ENCODE measurements at regions not wholly inside any gene's neighbourhood (a gene's known extent, or its start where the extent isn't known, plus 50 kb on each side); places are given as distances from the start of the nearest gene placed in this dataset.

DNA sequence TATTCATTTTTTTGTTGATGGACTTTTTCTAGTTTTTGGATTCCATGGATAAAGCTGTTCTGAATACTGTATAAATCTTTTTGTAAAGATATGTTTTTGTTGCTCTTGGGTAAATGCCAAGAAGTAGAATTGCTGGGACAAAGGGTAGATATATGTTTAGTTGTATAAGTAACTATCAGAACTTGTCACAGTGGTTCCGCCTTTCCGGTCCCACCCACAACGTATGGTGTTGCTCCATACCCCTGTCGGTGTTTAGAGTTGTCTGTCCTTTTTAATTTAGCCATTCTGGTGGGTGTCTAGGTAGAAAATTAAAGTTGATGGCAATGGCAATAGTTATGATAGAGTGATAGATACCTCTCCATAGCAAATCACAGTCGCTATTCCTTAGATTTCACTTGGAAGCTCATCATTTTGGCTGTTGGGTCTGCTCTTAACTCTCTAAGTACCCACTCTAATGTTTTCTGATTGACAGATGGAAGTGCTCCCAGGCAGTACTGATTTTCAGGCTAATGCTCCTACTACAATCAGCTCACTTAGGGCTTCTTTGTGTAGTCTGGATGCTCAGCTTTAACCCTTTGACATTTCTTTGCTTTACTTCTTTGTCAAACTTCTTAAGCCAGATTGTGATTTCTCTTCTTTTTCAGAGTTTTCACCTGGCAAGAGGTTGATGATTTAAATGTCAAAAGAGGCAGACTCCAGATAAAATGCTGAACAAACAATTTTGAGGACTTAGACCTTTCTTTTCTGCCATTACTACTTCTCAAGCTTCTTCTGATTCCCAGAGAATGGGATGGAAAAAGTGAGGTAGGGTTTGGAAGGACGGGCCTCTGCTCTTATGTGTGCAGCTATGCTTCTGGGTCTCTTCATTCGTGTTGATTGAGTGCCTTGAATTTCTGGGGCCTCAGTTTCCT, 156.4 kb downstream of the AQP4 start:
- no peak overlapping the region for H3K27ac ChIP-seq (ENCODE audit: low read depth, low read length)
- WGBS, 3 donors: 64 to 83% (median 74%) methylated on average over 7 of the region's 7 CpGs

DNA sequence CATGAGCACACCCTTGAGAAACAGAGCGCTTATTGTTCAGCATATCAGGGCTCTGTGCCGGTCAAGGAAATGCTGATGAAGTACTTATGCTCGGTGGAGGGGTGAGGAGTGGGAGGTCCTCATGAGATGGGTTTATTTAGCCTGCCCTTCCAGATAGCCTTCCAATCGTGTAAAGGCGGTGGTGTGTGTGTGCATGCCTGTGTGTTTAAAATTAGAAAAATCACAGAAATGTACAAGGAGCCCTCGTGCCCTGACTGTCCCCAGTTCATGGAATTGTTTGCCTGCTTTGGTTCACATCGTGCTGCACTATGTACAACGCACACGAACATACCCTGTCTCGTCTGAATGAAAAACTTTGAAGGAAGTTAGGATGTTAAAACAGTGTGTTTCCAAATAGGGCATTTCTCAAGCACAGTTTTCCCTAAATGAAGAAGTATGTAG, 158.6 kb downstream of the AQP4 start:
- H3K27ac ChIP-seq (ENCODE audit: low read depth, low read length): no peak overlapping the region
- 25 to 33% (median 29%) methylated on average over 10 of the region's 10 CpGs for WGBS, 3 donors

DNA sequence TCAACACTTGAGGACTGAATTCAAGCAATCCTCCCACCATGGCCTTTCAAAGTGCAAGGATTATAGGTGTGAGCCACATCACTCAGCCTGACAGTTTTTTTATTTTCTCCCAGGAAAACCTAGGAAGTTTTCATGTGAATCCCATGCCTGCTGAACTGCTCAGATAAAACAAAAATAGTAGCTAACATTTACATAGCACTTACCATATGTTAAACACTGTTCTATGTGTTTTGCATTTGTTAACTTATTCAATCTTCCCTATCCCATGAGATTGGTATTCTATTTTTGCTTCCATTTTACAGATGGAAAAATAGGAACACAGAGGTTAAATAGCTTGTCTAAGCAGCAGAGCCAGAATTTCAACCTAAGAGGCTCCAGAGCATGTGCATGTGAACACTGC, 157.4 kb upstream of the KCTD1 start:
- H3K27ac ChIP-seq (ENCODE audit: low read depth, low read length): no peak overlapping the region

DNA sequence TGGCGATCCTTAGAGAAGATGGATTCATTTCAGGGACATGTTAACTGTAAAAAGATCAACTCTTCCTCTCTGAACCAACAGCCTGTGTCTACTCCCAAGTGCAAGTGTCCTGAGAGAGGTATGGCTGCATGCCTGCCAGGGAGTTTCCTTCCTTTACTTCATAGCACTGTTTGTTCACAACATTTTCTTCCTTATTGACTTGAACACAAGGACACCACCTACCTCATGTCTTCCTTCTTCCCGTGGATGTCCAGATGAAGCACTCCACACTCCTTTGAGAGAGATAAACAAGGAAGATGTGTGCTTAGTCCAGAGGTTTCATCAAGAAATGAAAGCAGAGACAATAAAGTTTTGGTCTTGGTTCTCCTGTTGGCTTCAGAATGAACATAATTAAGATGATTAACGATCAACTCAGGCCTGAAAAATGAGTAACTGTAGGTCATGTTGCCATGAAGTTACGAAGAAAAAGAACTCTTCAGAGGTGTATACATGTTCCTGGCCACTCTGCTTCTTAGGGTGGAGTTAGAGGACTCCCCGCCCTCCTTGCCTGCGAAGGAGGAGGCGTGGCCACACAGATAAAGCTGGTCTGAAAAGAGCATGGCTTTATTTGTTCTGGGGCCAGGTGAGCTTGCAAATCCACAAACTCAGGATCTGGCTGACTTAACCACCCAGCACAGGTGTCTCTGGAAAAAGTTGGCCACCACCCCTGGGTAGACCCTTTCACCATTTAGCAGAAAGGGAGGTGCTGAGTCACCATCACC, 155.0 kb upstream of the KCTD1 start:
- WGBS, 3 donors: 58 to 81% (median 71%) methylated on average over 7 of the region's 7 CpGs
- no peak overlapping the region for H3K27ac ChIP-seq (ENCODE audit: low read depth, low read length)

DNA sequence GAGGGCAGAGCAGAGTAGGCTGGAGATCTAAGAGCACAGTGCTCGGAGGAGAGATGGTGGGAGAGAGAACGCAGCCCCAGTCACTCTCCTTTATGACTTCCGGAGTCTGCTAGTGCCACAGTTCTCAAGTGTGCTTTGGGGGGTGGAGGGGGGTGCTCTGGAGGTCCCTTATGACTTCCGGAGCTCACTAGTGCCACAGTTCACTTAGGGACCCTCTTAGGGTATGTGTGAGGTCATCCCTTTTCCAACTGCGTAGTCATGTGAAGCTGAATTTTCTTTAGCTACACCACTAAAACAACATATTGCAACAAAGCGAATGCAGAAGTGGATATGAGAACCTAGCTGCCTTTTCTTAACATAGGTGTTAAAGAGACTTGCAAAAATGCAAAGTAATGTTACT, 153.7 kb upstream of the KCTD1 start:
- WGBS, 3 donors: 39 to 76% (median 46%) methylated on average over 6 of the region's 6 CpGs
- no peak overlapping the region for H3K27ac ChIP-seq (ENCODE audit: low read depth, low read length)

DNA sequence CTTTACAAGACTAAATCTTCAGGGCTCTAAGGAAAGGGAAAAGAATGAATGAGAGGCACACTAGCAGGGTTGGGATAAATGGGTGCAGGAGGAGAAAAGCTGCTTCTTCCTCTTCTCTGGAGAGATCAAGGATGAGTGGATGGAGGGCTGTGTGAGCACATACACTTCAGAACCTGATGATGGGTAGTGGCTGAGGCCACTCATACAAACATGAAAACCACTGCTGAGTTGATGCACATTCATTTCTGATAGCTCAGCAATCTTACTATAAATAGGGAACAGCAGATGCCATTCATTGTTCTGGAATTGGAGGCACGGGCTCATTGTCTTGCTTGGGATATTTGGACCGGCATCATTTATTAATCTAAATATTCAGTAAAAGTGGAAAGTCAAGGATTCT, 152.4 kb upstream of the KCTD1 start:
- WGBS, 3 donors: 86 to 91% (median 87%) methylated on average over 2 of the region's 2 CpGs
- no peak overlapping the region for H3K27ac ChIP-seq (ENCODE audit: low read depth, low read length)

DNA sequence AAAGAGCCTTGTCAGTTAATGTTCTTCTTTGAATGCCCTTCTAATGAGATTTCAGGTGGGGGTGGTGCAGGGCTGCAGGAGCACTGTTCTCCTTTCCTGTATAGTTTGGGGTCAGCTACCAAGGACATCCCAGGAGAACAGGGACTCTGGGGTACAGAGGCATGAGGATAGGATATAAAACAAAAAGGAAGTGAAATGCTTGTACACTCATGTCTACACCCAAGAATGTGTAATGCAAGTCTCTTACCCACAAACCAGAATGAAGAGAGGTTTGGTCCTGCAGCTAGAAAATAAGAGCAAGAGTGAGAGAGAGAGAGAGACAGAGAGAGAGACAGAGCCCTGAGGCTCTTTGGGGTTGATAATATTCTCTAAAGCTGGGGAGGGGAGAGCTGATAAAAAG, 151.8 kb upstream of the KCTD1 start:
- H3K27ac ChIP-seq (ENCODE audit: low read depth, low read length): no peak overlapping the region

DNA sequence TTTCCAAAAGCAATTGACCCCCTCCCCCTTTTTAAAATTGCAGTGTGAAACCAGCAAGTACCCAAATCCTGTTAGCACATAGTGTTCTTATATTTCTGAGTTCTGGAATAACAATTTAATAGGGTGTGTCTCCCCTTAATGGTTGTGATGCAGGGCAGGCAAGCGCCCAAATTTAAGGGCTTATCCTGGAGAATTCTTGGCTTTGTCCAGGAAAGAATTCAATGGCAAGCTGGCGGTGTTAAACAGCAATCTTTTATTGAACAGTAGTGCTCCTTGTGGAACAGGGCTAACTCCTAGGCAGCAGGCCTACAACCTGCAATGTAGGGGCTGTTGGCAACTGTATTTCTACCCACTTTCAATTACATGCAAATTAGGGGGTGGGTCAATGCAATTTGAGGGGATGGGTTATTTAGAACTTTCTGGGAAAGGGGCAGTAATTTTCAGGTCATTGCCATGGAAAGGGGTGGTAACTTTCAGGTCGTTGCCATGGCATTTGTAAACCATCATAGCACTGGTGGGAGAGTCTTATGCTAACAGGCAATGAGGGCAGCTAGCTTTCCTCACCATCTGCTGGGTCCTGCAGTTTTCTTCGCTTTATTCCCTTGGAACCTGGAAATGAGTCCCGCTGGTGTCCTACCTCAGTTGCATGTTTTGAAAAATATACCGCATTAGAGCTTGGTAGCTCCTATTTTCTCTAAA, 149.0 kb upstream of the KCTD1 start:
- no peak overlapping the region for H3K27ac ChIP-seq (ENCODE audit: low read depth, low read length)
- 81 to 83% (median 83%) methylated on average over 6 of the region's 6 CpGs for WGBS, 3 donors

DNA sequence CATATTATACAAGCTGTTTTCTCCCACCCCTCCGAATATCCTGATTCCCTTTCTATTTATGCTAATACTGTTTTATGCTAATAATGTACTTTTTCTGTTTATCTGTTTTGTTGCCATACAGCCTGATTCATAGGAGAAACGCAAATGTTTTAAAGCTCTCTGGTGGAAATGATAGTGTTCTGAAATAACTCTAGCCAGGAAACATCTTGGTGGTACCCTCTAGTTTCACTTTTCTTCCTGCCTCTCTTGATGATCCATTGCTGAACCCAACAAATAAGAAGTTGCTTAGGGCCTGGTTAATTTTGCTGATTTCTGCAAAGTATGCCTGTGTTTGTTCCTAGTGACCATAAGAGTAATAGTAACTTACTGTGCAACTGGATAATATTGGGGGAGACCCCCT, 148.4 kb upstream of the KCTD1 start:
- H3K27ac ChIP-seq (ENCODE audit: low read depth, low read length): no peak overlapping the region
- WGBS, 3 donors: 48 to 73% (median 60%) methylated on average over 2 of the region's 2 CpGs

DNA sequence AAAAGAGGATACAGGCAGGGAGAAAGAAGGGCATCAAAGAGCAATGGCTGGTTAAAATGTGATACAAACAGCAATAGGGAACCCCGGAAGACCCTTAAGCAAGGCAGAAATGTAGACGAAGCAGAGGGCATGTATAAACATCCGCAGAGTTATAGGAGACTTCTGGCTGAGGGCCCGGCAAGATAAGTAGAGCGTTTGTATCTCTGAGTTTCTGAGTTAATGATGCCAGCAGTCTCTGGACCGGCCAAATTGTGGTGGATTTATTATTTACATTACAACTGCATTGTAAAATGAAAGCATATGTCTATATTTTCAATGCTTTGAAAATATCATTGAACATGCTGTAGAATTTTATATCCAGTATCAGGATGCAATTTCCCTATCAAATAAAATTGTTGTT, 148.0 kb upstream of the KCTD1 start:
- WGBS, 3 donors: 55 to 73% (median 67%) methylated on average over 6 of the region's 6 CpGs
- H3K27ac ChIP-seq (ENCODE audit: low read depth, low read length): no peak overlapping the region

DNA sequence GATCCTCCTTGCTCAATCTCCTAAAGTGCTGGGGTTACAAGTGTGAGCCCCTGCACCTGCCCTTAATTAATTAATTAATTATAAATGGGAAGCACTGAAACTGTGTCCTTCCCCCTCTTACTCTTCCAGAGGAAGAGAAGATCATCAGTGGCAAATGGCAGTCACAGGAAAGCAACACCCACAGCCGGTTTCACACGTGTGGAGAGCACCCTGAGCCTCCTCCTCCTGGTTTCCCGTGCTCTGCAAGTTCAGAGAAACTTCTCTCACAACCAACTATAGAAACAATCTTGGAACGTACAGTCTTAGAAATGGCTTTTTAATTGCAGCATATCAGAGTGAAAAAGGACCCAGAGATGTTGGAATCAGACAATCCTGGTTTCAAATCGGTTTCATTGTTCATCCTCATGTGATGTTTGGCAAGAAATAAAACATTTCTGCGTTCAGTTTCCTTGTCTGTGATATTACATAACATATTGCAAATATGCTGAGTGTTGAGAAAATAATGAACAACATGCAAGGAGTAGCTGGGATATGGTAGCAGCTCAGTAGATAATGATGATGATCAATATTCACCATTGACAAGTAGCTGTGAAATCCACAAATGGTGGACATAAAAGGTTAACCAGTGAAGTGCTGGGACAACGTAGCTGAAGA, 141.0 kb upstream of the KCTD1 start:
- H3K27ac ChIP-seq (ENCODE audit: low read depth, low read length): no peak overlapping the region
- WGBS, 3 donors: 30 to 36% (median 36%) methylated on average over 7 of the region's 7 CpGs

DNA sequence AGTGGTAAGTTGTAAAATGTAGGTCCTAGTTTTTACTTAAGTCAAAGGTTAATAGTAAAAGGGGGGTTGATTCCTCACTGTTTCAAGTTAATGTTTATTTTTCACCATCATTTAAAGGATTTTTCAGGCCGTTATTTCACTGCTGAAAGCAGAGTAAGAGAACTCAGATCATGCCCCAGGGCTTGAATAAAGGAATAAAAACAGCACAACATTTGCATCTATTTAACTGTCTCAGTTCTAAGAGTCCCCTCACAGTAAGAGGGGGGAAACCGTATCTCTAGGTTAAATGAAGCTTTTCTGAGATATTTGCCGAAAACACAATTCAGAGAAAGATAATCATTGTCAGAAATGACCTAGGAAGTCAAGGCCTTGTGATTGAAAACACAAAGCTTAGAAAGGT, 138.2 kb upstream of the KCTD1 start:
- WGBS, 3 donors: 60 to 89% (median 86%) methylated on average over 3 of the region's 3 CpGs
- H3K27ac ChIP-seq (ENCODE audit: low read depth, low read length): no peak overlapping the region

DNA sequence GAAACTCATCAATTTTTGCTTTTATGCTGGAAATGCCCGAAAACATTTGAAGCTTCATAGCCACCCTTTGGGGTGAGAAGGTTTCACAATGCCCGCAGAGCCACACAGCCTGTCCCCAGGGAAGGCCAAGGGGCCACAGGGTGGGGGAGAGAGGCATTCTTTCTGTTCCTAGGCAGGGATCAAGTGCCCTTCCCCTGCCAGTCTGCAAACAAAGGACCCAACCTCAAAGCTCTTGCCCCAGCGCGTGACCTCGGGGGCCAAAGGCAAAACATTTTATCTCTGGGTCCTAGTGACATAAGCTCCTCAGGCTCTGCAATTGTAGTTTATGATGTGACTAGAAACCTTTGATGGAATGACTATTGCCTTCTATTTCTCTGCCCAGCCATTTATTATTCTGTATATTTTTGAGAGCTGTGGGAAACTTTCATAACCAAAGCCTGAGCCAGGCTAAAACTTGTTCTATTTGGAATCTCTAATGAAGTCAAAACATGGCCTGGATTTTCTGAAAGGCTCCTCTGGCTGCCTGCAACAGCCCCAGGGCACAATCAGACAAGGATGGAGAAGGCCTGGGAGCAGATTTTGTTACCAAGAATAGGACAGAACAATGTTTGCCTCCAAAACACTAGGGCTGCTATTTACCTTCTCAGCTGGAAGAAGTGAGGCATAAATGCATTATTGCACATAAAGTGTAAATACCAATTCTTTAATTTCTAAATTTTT, 137.2 kb upstream of the KCTD1 start:
- 68 to 85% (median 79%) methylated on average over 5 of the region's 5 CpGs for WGBS, 3 donors
- H3K27ac ChIP-seq (ENCODE audit: low read depth, low read length): no peak overlapping the region

DNA sequence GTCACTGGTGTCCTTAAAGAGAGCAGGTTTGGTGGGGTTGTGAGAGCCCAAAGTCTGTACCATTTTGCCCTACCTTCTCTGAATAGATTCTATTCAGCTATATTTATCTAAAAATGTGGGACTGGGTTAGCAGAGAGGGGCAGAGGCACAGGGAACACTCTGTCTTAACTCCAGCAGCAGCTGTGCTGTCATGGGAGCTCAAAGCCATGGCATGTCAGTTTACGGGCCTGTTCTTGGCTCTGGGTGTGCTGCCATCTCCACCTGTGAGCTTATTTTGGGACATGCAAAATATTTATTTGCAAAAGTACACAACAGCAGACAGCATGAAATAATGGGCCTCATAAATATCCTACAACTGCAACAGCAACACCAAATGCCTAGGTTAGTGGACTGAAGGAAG, 129.6 kb upstream of the KCTD1 start:
- whole genome bisulfite sequencing, 3 donors: 79 to 91% (median 86%) methylated on average over 1 of the region's 1 CpG

DNA sequence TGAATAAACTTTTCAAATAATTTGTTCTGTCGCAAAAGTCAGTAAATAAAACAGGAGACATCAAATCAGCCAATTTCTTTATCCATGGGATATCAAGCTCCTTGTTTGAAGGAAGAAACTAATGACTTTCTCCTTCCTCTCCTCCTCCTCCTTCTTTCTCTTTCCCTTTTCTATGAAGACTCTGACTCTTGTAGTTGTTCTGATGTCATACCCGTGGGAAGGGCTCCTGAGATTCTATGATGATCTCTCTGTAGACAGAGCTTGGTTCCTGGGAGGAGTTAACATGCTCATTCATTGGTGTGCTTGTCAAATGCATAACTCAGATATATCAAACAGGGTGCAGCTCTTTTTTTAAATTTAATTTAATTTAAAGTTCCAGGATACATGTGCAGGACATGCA, 118.7 kb upstream of the KCTD1 start:
- 69 to 77% (median 75%) methylated on average over 2 of the region's 2 CpGs for WGBS, 3 donors
- H3K27ac ChIP-seq (ENCODE audit: low read depth, low read length): no peak overlapping the region

More for the DNA sequence above, 129.6 kb upstream of the KCTD1 start:
- H3K27ac ChIP-seq (ENCODE audit: low read depth, low read length): no peak overlapping the region

DNA sequence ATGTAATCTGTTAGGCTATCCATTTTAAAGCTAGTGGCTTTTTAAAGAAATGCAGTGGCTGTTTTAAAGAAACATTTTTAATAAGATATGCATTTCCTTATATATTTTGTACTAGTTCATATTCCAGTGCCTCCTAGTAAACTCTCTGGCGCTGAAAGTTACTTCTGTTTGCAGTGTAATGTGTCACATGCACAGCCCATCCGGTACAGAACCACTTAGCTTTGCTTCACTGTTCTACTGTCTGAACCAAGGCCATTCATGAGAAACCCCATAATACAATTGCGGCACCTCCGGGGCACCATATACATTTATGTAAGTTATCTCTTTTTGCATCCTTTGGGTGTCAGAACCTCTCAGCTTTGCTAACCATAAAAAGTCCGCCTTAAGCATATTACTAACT, 114.6 kb upstream of the KCTD1 start:
- no peak overlapping the region for H3K27ac ChIP-seq (ENCODE audit: low read depth, low read length)
- 70 to 75% (median 72%) methylated on average over 5 of the region's 5 CpGs for WGBS, 3 donors

DNA sequence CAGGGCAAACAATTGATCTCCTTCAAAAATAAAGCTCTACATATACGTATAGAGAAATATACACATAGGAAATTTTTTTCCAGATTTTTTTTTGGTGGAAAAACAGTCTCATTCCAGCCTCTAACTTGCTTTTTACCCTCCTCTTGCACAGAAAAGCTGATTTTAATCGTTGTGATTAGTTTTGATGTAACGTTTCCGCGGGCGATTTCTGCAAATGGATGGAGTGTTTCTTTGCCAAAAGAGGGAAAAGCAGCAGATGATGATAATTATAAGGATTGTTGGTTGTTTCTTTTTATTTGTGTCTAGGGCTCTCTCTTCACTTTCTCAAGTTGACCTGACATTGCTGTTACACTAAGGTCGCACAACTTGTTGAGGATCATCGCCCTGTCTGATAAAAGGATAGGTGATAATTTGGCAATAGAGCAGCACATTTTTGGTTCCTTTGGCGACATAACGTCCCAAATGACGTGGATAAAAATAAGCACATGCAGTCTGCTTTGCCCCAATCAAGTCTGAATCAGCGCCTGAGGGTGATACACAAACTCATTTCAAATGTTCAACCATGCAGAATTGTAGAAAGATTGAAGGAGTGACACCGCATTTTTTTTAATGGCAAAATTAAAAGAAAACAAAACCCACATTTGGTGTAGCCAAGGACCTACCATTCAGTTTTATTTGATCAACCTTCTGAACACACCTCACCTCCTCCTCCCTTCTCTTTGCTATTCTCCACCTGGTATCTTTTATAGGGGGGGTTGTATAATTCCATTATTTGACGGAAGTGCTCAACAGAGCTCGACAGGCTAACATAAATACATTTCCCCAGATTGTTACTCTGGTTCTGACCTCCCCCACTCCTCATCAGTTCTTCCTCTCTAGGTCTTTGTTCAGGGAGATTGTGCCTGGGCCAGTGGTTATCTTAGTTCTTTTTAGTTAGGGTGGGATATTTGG, 109.6 kb upstream of the KCTD1 start:
- no peak overlapping the region for H3K27ac ChIP-seq (ENCODE audit: low read depth, low read length)
- WGBS, 3 donors: 7 to 16% (median 14%) methylated on average over 15 of the region's 15 CpGs
